HL-60 (cell line): ENCODE measurements at regions not wholly inside any gene's neighbourhood (a gene's known extent, or its start where the extent isn't known, plus 50 kb on each side); places are given as distances from the start of the nearest gene placed in this dataset.

Experiments used
- CTCF ChIP-seq: IDR thresholded peaks from one replicate; pipeline ENCODE4 v1.5.1; 2011; ENCODE audit warnings: low read length, control low read depth, inconsistent platforms; ENCODE audit not compliant: insufficient read depth
- GABPA ChIP-seq: IDR thresholded peaks from 2 replicates; pipeline ENCODE4 v1.6.1; 2012; ENCODE audit warnings: low read depth
- POLR2AphosphoS5 ChIP-seq: IDR thresholded peaks from 2 replicates; pipeline ENCODE4 v1.6.1; 2012; ENCODE audit warnings: low read depth
- REST ChIP-seq: IDR thresholded peaks from 2 replicates; pipeline ENCODE4 v1.6.1; 2012; ENCODE audit warnings: low read depth; ENCODE audit not compliant: insufficient replicate concordance
- SPI1 ChIP-seq: IDR thresholded peaks from 2 replicates; pipeline ENCODE4 v1.6.1; 2012; ENCODE audit warnings: low read depth, mild to moderate bottlenecking, borderline replicate concordance

GRCh38 chr3:146975476-146975875, 370.3 kb upstream of the PLSCR5 start:
- TF ChIP-seq CTCF (no peak), GABPA (no peak), REST (no peak), POLR2AphosphoS5 (no peak), SPI1 (no peak)
